RWPE2 (cell line): ENCODE measurements at regions not wholly inside any gene's neighbourhood (a gene's known extent, or its start where the extent isn't known, plus 50 kb on each side); places are given as distances from the start of the nearest gene placed in this dataset.

Experiments
- ATAC-seq: fragments of 200-7000 bp; cut with Tn5 transposase; 3 replicates; pipeline ENCODE4 v1.9.1; 2021; ENCODE audit warnings: low read depth
- DNase-seq: peaks from one replicate; pipeline ENCODE4 v3.0.0-alpha.2; 2020; ENCODE audit warnings: low spot score
- H3K27ac ChIP-seq: fragments of 450-650 bp; 2 replicates; pipeline ENCODE4 v1.5.1; 2017; ENCODE audit warnings: mild to moderate bottlenecking; ENCODE audit not compliant: poor library complexity, severe bottlenecking
- H3K27me3 ChIP-seq: fragments of 250-450 bp; sonication (Bioruptor Pico); 2 replicates; pipeline ENCODE4 v1.5.1; 2021; ENCODE audit warnings: mild to moderate bottlenecking, moderate library complexity; ENCODE audit not compliant: insufficient read depth, poor library complexity, severe bottlenecking
- H3K36me3 ChIP-seq: fragments of 250-450 bp; sonication (Bioruptor Pico); 2 replicates; pipeline ENCODE4 v1.5.1; 2020; ENCODE audit warnings: low read depth, mild to moderate bottlenecking, moderate library complexity
- H3K4me1 ChIP-seq: fragments of 250-450 bp; sonication (Bioruptor Pico); 2 replicates; pipeline ENCODE4 v1.5.1; 2021; ENCODE audit warnings: mild to moderate bottlenecking, moderate library complexity; ENCODE audit not compliant: insufficient read depth, poor library complexity, severe bottlenecking
- H3K4me3 ChIP-seq: fragments of 250-450 bp; sonication (Bioruptor Pico); 2 replicates; pipeline ENCODE4 v1.5.1; 2021; ENCODE audit warnings: mild to moderate bottlenecking, moderate library complexity; ENCODE audit not compliant: severe bottlenecking
- H3K9me3 ChIP-seq: fragments of 250-450 bp; sonication (Bioruptor Pico); 2 replicates; pipeline ENCODE4 v1.5.1; 2021; ENCODE audit warnings: mild to moderate bottlenecking, moderate library complexity; ENCODE audit not compliant: severe bottlenecking
- TF ChIP-seq, protein P1 (sequence below): fragments of 450-650 bp; IDR thresholded peaks from one replicate; pipeline ENCODE4 v1.5.1; 2017; ENCODE audit warnings: mild to moderate bottlenecking, moderate library complexity; ENCODE audit not compliant: poor library complexity, severe bottlenecking

DNA sequence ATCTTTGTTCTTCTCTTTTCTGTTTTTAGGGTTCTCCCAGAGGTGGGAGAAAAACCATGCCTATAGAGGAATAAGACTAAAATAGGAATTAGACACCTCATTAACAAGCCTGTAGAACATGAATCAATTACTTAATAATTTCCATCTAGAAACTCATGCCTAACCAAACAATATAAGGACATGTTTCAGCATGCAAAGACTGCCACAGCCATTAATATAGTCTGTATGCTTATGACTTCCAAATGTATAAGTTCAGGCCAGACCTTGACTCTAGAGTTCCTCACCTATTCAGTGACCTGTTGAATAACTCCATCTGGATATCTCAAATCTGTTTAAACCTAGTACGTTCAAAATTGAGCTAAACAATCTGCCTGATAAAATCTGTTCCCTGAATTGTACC lies 304.6 kb downstream of the BMP4 start:
- Histone ChIP-seq H3K4me1 (no peaks in the 10 kb centered on the region), H3K4me3 (no peak overlapping the region), H3K27me3 (no peaks in the 10 kb centered on the region), H3K9me3 (no peaks in the 10 kb centered on the region), H3K36me3 (no peaks in the 10 kb centered on the region), H3K27ac (no peak overlapping the region)
- TF ChIP-seq, protein P1, sequence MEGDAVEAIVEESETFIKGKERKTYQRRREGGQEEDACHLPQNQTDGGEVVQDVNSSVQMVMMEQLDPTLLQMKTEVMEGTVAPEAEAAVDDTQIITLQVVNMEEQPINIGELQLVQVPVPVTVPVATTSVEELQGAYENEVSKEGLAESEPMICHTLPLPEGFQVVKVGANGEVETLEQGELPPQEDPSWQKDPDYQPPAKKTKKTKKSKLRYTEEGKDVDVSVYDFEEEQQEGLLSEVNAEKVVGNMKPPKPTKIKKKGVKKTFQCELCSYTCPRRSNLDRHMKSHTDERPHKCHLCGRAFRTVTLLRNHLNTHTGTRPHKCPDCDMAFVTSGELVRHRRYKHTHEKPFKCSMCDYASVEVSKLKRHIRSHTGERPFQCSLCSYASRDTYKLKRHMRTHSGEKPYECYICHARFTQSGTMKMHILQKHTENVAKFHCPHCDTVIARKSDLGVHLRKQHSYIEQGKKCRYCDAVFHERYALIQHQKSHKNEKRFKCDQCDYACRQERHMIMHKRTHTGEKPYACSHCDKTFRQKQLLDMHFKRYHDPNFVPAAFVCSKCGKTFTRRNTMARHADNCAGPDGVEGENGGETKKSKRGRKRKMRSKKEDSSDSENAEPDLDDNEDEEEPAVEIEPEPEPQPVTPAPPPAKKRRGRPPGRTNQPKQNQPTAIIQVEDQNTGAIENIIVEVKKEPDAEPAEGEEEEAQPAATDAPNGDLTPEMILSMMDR: no peak
- DNase-seq (no peak), ATAC-seq (no peak)

GRCh38 chr14:53651096-53651740 lies 305.4 kb downstream of the BMP4 start:
- ATAC-seq (no peak), DNase-seq (no peak)
- TF ChIP-seq, protein P1: no peak
- Histone ChIP-seq H3K27ac (no peak overlapping the region), H3K9me3 (no peaks in the 10 kb centered on the region), H3K27me3 (no peaks in the 10 kb centered on the region), H3K4me1 (no peaks in the 10 kb centered on the region), H3K36me3 (no peaks in the 10 kb centered on the region), H3K4me3 (no peak overlapping the region)

DNA sequence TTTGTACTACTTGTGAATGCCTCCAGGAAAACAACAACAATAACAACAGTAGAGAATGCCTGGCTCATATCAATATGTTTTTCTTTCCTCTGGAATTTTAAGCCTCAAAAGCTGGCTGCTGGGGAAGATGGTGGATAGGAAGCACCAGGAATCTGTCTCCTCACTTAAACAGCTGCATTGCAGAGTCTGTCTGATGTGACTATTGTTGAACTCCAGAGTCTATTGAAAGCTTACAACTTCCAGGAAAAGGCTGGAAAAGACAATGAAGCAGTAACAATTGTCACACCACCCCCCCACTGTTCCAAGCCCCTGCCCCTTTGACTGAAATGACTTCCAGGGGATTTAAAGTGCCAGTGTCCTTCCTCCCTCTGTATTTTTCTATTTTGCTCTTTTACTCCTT lies 309.7 kb downstream of the BMP4 start:
- TF ChIP-seq, protein P1: no peak
- H3K4me1 ChIP-seq: no peaks in the 10 kb centered on the region
- H3K27me3 ChIP-seq: peaks cover 7% of the 10 kb centered on the region
- H3K4me3 ChIP-seq: no peak overlapping the region
- no peaks in the 10 kb centered on the region for H3K9me3 ChIP-seq
- H3K27ac ChIP-seq: no peak overlapping the region
- DNase-seq (no peak), ATAC-seq (no peak)
- H3K36me3 ChIP-seq: no peaks in the 10 kb centered on the region

GRCh38 chr14:53640695-53641094 lies 315.9 kb downstream of the BMP4 start:
- no peak for DNase-seq
- TF ChIP-seq, protein P1: no peak
- peaks cover 12% of the 10 kb centered on the region for H3K27me3 ChIP-seq
- H3K9me3 ChIP-seq: no peaks in the 10 kb centered on the region
- H3K27ac ChIP-seq: no peak overlapping the region
- H3K4me1 ChIP-seq: no peaks in the 10 kb centered on the region
- ATAC-seq: peak; percentile 60; the same call in 1 of the 3 replicates
- no peaks in the 10 kb centered on the region for H3K36me3 ChIP-seq
- H3K4me3 ChIP-seq: no peak overlapping the region

- ATAC-seq: no peak
- peaks cover 14% of the 10 kb centered on the region for H3K27me3 ChIP-seq
- H3K9me3 ChIP-seq: no peaks in the 10 kb centered on the region
- no peak for DNase-seq
- H3K4me3 ChIP-seq: no peak overlapping the region
- TF ChIP-seq, protein P1: no peak
- no peaks in the 10 kb centered on the region for H3K4me1 ChIP-seq
- no peak overlapping the region for H3K27ac ChIP-seq
- no peaks in the 10 kb centered on the region for H3K36me3 ChIP-seq
These were observed 317.7 kb downstream of the BMP4 start for GRCh38 chr14:53638966-53639365.
